ENCODE measurements at regions not wholly inside any gene's neighbourhood (a gene's known extent, or its start where the extent isn't known, plus 50 kb on each side); places are given as distances from the start of the nearest gene placed in this dataset.

GRCh38 chr6:144986271-144986670, 701.1 kb downstream of the UTRN start:
- TF ChIP-seq YY1 (IDR thresholded peaks at IDR 0.05; ENCODE audit: insufficient read depth, insufficient read length) (no peak), ZNF274 (IDR thresholded peaks at IDR 0.05; ENCODE audit: low read depth, low read length) (no peak), SUZ12 (IDR thresholded peaks at IDR 0.05; ENCODE audit: extremely low read depth, insufficient read depth, insufficient read length) (no peak)

Measured in NT2/D1 (cell line).